ENCODE measurements at regions not wholly inside any gene's neighbourhood (a gene's known extent, or its start where the extent isn't known, plus 50 kb on each side); places are given as distances from the start of the nearest gene placed in this dataset.

DNA sequence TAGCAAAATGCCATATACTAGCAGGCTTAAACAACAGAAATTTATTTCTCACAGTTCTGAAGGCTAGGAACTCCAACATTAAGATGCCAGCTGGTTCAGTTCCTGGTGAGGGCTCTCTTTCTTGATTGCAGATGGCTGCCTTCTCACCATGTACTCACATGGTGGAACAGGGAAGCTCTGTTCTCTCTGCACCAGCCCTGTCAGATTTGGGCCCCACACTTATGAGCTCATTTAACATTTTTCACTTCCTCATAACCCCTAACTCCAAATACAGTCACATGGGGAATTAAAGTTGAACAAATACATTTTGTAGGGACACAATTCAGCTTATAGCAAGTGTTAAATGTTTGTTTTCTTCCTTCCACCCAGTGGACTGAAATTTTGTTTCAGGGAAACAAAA is 218.6 kb upstream of the TAC1 start:
- Histone ChIP-seq H3K27ac (ENCODE audit: low read depth, low read length, poor library complexity, severe bottlenecking) (no peak overlapping the region), H3K36me3 (ENCODE audit: insufficient read depth, low read length) (no peaks in the 10 kb centered on the region), H4K20me1 (ENCODE audit: insufficient read depth, low read length) (no peaks in the 10 kb centered on the region), H3F3A (ENCODE audit: insufficient read depth, low read length) (no peaks in the 10 kb centered on the region), H3K9me3 (ENCODE audit: low read length) (no peaks in the 10 kb centered on the region), H3K79me2 (ENCODE audit: insufficient read depth, low read length) (no peaks in the 10 kb centered on the region), H3K4me1 (ENCODE audit: insufficient read depth, low read length, severe bottlenecking) (no peaks in the 10 kb centered on the region), H3K27me3 (ENCODE audit: insufficient read depth, low read length) (no peaks in the 10 kb centered on the region), H2AFZ (ENCODE audit: low read length) (no peak overlapping the region), H3K9me2 (ENCODE audit: low read depth, low read length) (no peaks in the 10 kb centered on the region), H3K4me2 (ENCODE audit: low read length) (no peak overlapping the region), H3K9ac (ENCODE audit: low read length) (no peak overlapping the region), H3K4me3 (ENCODE audit: low read depth, low read length, poor library complexity, severe bottlenecking) (no peak overlapping the region)
- TF ChIP-seq EZH2 (IDR thresholded peaks at IDR 0.05; ENCODE audit: borderline replicate concordance, low read length) = no peak
- TF ChIP-seq, protein P1, sequence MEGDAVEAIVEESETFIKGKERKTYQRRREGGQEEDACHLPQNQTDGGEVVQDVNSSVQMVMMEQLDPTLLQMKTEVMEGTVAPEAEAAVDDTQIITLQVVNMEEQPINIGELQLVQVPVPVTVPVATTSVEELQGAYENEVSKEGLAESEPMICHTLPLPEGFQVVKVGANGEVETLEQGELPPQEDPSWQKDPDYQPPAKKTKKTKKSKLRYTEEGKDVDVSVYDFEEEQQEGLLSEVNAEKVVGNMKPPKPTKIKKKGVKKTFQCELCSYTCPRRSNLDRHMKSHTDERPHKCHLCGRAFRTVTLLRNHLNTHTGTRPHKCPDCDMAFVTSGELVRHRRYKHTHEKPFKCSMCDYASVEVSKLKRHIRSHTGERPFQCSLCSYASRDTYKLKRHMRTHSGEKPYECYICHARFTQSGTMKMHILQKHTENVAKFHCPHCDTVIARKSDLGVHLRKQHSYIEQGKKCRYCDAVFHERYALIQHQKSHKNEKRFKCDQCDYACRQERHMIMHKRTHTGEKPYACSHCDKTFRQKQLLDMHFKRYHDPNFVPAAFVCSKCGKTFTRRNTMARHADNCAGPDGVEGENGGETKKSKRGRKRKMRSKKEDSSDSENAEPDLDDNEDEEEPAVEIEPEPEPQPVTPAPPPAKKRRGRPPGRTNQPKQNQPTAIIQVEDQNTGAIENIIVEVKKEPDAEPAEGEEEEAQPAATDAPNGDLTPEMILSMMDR (IDR thresholded peaks at IDR 0.05; ENCODE audit: low read length) = no peak

DNA sequence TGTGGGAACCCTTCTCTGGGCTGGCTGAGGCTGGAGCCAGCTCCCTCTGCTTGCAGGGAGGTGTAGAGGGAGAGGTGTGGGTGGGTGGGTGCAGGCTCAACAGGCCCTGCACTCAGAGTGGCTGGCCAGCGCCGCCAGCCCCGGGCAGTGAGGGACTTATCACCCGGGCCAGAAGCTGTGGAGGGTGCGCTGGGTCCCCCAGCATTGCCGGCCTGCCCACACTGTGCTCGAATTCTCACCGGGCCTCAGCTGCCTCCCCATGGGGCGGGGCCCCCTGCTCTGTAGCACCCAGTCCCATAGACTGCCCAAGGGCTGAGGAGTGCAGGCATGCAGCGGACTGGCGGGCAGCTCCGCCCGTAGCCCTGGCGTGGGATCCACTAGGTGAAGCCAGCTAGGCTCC is 190.7 kb upstream of the TAC1 start:
- TF ChIP-seq EZH2 (IDR thresholded peaks at IDR 0.05; ENCODE audit: borderline replicate concordance, low read length) = no peak
- TF ChIP-seq, protein P1 (IDR thresholded peaks at IDR 0.05; ENCODE audit: low read length) = no peak
- H3K4me1 ChIP-seq (ENCODE audit: insufficient read depth, low read length, severe bottlenecking) = no peaks in the 10 kb centered on the region

DNA sequence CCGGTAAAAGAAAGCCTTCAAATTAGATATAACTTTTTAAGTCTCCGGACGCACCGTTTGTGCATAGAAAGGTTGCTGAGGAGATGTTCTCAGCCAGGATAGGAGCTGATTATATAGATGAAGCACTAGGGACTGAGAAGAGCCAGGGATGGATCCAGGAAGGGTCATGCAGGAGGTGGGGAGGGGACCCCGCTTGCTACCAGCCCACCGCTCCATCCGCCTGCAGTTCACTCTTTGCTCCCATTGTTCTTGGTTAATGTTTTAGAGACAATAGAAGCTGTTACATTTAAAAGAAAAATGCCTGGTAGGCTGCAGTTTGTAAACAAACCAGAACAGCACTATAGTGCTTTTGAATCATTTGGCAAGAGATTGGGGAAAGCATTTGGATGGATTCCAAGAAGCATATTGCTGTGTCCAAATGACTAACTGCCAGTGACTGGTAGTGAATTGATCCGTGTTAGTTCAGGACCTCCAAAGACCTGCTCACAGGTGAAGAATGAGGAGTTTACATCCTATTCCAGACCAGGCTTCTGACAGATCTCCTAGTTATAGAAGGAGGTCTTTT is 175.9 kb upstream of the TAC1 start:
- TF ChIP-seq, protein P1 (IDR thresholded peaks at IDR 0.05; ENCODE audit: low read length) = no peak
- H3K36me3 ChIP-seq (ENCODE audit: insufficient read depth, low read length) = no peaks in the 10 kb centered on the region
- H3K4me2 ChIP-seq (ENCODE audit: low read length) = no peak overlapping the region
- no peaks in the 10 kb centered on the region for H3K9me2 ChIP-seq (ENCODE audit: low read depth, low read length)
- H3K9me3 ChIP-seq (ENCODE audit: low read length) = no peaks in the 10 kb centered on the region
- H3K79me2 ChIP-seq (ENCODE audit: insufficient read depth, low read length) = no peaks in the 10 kb centered on the region
- no peaks in the 10 kb centered on the region for H3K4me1 ChIP-seq (ENCODE audit: insufficient read depth, low read length, severe bottlenecking)
- no peaks in the 10 kb centered on the region for H3F3A ChIP-seq (ENCODE audit: insufficient read depth, low read length)
- H3K27me3 ChIP-seq (ENCODE audit: insufficient read depth, low read length) = no peaks in the 10 kb centered on the region
- no peak overlapping the region for H2AFZ ChIP-seq (ENCODE audit: low read length)
- H3K4me3 ChIP-seq (ENCODE audit: low read depth, low read length, poor library complexity, severe bottlenecking) = no peak overlapping the region
- no peak overlapping the region for H3K27ac ChIP-seq (ENCODE audit: low read depth, low read length, poor library complexity, severe bottlenecking)
- no peaks in the 10 kb centered on the region for H4K20me1 ChIP-seq (ENCODE audit: insufficient read depth, low read length)
- H3K9ac ChIP-seq (ENCODE audit: low read length) = no peak overlapping the region

More for the DNA sequence above, 190.7 kb upstream of the TAC1 start:
- H3K9me2 ChIP-seq (ENCODE audit: low read depth, low read length) = no peaks in the 10 kb centered on the region
- no peaks in the 10 kb centered on the region for H3K27me3 ChIP-seq (ENCODE audit: insufficient read depth, low read length)
- peaks cover 3% of the 10 kb centered on the region; the same call in 1 of the 2 replicates for H3K9me3 ChIP-seq (ENCODE audit: low read length)
- H4K20me1 ChIP-seq (ENCODE audit: insufficient read depth, low read length) = no peaks in the 10 kb centered on the region
- H3K4me3 ChIP-seq (ENCODE audit: low read depth, low read length, poor library complexity, severe bottlenecking) = no peak overlapping the region
- H3K27ac ChIP-seq (ENCODE audit: low read depth, low read length, poor library complexity, severe bottlenecking) = no peak overlapping the region
- H3K36me3 ChIP-seq (ENCODE audit: insufficient read depth, low read length) = no peaks in the 10 kb centered on the region
- H3K9ac ChIP-seq (ENCODE audit: low read length) = no peak overlapping the region
- no peak overlapping the region for H3K4me2 ChIP-seq (ENCODE audit: low read length)
- no peak overlapping the region for H2AFZ ChIP-seq (ENCODE audit: low read length)
- no peaks in the 10 kb centered on the region for H3F3A ChIP-seq (ENCODE audit: insufficient read depth, low read length)
- H3K79me2 ChIP-seq (ENCODE audit: insufficient read depth, low read length) = no peaks in the 10 kb centered on the region

All from OCI-LY1 (cell line).